OCI-LY1 (cell line): ENCODE measurements at regions not wholly inside any gene's neighbourhood (a gene's known extent, or its start where the extent isn't known, plus 50 kb on each side); places are given as distances from the start of the nearest gene placed in this dataset.

Experiments
- CTCF ChIP-seq: fragments of 200-600 bp; sonication (generic), shearing (Covaris generic); IDR thresholded peaks from 2 replicates; pipeline ENCODE4 v1.5.1; 2017; ENCODE audit warnings: mild to moderate bottlenecking, antibody characterized with exemption, low read length, moderate library complexity, mixed read lengths
- EZH2 ChIP-seq: fragments of 200-600 bp; sonication (generic), shearing (Covaris generic); IDR thresholded peaks from 2 replicates; pipeline ENCODE4 v1.8.0; 2017; ENCODE audit warnings: borderline replicate concordance, mixed run types, mild to moderate bottlenecking, antibody characterized with exemption, low read length, moderate library complexity, mixed read lengths

GRCh38 chr15:97406841-97407240 is 553.7 kb upstream of the ARRDC4 start:
- TF ChIP-seq CTCF (no peak), EZH2 (no peak)
